Parathyroid adenoma (tissue), 2 donors: ENCODE measurements at regions not wholly inside any gene's neighbourhood (a gene's known extent, or its start where the extent isn't known, plus 50 kb on each side); places are given as distances from the start of the nearest gene placed in this dataset.

ENCODE experiments used
- H2AFZ ChIP-seq: fragments of 300-600 bp; sonication (generic); one replicate; pipeline ENCODE4 v1.7.0; 2017; ENCODE audit warnings: antibody characterized with exemption, mild to moderate bottlenecking
- H3K27ac ChIP-seq: fragments of 300-600 bp; sonication (generic); one replicate; pipeline ENCODE4 v1.7.0; 2017
- H3K27me3 ChIP-seq: fragments of 300-600 bp; sonication (generic); one replicate; pipeline ENCODE4 v1.7.0; 2017; ENCODE audit warnings: low read length; ENCODE audit not compliant: control insufficient read depth, insufficient read depth
- H3K36me3 ChIP-seq: fragments of 300-600 bp; sonication (generic); one replicate; pipeline ENCODE4 v1.7.0; 2017; ENCODE audit warnings: low read length; ENCODE audit not compliant: control insufficient read depth, insufficient read depth
- H3K4me1 ChIP-seq: fragments of 300-600 bp; sonication (generic); one replicate; pipeline ENCODE4 v1.7.0; 2017; ENCODE audit warnings: control low read depth
- H3K4me2 ChIP-seq: fragments of 300-600 bp; sonication (generic); one replicate; pipeline ENCODE4 v1.7.0; 2017; ENCODE audit warnings: low read length
- H3K4me3 ChIP-seq: fragments of 300-600 bp; sonication (generic); one replicate; pipeline ENCODE4 v1.7.0; 2017; ENCODE audit warnings: low read depth, low read length
- H3K79me2 ChIP-seq: fragments of 300-600 bp; sonication (generic); one replicate; pipeline ENCODE4 v1.7.0; 2017; ENCODE audit warnings: control low read depth
- H3K9ac ChIP-seq: fragments of 300-600 bp; sonication (generic); one replicate; pipeline ENCODE4 v1.7.0; 2017; ENCODE audit warnings: mild to moderate bottlenecking
- H3K9me3 ChIP-seq: fragments of 300-600 bp; sonication (generic); one replicate; pipeline ENCODE4 v1.7.0; 2017; ENCODE audit warnings: low read length; ENCODE audit not compliant: control insufficient read depth
- CTCF ChIP-seq: fragments of 300-600 bp; sonication (generic); IDR thresholded peaks from one replicate; pipeline ENCODE4 v1.7.0; 2017; ENCODE audit warnings: antibody characterized with exemption, mild to moderate bottlenecking
- donor health status: primary hyperparathyroidism.

- Histone ChIP-seq H2AFZ (no peak overlapping the region), H3K27me3 (no peaks in the 10 kb centered on the region), H3K36me3 (no peaks in the 10 kb centered on the region), H3K4me3 (no peak overlapping the region), H3K27ac (no peak overlapping the region), H3K79me2 (no peaks in the 10 kb centered on the region), H3K9me3 (no peaks in the 10 kb centered on the region), H3K4me1 (no peaks in the 10 kb centered on the region), H3K4me2 (no peak overlapping the region), H3K9ac (no peak overlapping the region)
- TF ChIP-seq CTCF = no peak
Measured at GRCh38 chr7:131733604-131734003, 177.2 kb upstream of the PODXL start.

DNA sequence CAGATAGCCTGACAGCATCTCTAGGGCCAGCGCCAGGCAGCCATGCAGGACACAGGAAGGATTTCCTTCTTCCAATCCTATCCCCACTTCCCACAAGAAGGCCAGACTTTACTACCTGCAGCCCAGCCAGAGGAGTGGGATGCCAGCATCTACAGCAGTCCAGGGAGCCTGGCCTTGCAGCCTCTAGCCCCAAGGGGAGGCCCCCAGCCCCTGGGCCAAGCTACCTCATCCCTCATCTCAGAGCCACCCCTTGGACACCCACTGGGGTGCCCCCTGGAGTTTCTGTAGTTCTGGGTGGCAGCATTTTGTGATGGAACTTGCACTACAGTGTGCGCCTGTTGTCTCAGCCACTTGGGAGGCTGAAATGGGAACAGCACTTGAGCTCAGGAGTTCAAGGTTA lies 170.8 kb upstream of the PODXL start:
- no peaks in the 10 kb centered on the region for H3K36me3 ChIP-seq

DNA sequence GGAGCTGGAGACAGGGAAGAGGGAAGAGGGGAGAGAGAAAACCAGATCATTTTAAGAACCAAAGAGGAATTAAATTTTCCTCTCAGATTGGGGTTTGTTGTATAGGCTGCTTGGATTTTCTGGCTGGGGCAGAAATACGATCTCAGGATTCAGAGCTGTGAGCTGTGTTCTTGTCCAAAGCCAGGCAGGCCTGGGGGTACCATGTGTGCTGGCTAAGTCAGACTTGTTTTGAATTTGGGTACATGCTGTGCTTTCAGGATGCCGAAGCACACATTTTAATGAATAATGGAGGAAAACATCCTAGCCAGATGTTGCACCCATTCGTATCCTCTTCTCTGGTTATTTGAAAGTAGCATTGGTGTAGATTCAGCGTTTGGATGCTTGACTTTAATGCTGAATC lies 170.3 kb upstream of the PODXL start:
- no peaks in the 10 kb centered on the region for H3K9me3 ChIP-seq
- H3K27ac ChIP-seq = no peak overlapping the region
- no peak overlapping the region for H3K4me3 ChIP-seq
- no peak overlapping the region for H2AFZ ChIP-seq
- H3K9ac ChIP-seq = no peak overlapping the region
- no peaks in the 10 kb centered on the region for H3K27me3 ChIP-seq
- H3K4me2 ChIP-seq = no peak overlapping the region
- TF ChIP-seq CTCF = no peak
- H3K79me2 ChIP-seq = no peaks in the 10 kb centered on the region
- no peaks in the 10 kb centered on the region for H3K4me1 ChIP-seq
- no peaks in the 10 kb centered on the region for H3K36me3 ChIP-seq

More for the DNA sequence above, 170.8 kb upstream of the PODXL start:
- H3K79me2 ChIP-seq = no peaks in the 10 kb centered on the region
- H3K27me3 ChIP-seq = no peaks in the 10 kb centered on the region
- H3K4me3 ChIP-seq = no peak overlapping the region
- H3K4me2 ChIP-seq = no peak overlapping the region
- no peaks in the 10 kb centered on the region for H3K9me3 ChIP-seq
- no peak overlapping the region for H3K9ac ChIP-seq
- H3K4me1 ChIP-seq = no peaks in the 10 kb centered on the region
- no peak for TF ChIP-seq CTCF
- H3K27ac ChIP-seq = no peak overlapping the region
- no peak overlapping the region for H2AFZ ChIP-seq

DNA sequence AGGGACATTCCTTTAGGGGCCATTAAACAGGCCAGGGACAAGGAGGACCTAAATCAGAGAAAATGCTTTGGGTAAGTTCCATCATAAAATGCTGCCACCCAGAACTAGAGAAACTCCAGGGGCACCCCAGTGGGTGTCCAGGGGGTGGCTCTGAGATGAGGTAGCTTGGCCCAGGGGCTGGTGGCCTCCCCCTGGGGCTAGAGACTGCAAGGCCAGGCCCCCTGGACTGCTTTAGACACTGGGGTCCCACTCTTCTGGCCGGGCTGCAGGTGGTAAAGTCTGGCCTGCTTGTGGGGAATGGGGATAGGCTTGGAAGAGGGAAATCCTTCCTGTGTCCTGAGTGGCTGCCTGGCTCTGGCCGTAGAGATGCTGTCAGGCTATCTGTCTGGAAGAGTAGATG lies 169.6 kb upstream of the PODXL start:
- Histone ChIP-seq H3K79me2 (no peaks in the 10 kb centered on the region), H3K27ac (no peak overlapping the region)
- no peak for TF ChIP-seq CTCF

DNA sequence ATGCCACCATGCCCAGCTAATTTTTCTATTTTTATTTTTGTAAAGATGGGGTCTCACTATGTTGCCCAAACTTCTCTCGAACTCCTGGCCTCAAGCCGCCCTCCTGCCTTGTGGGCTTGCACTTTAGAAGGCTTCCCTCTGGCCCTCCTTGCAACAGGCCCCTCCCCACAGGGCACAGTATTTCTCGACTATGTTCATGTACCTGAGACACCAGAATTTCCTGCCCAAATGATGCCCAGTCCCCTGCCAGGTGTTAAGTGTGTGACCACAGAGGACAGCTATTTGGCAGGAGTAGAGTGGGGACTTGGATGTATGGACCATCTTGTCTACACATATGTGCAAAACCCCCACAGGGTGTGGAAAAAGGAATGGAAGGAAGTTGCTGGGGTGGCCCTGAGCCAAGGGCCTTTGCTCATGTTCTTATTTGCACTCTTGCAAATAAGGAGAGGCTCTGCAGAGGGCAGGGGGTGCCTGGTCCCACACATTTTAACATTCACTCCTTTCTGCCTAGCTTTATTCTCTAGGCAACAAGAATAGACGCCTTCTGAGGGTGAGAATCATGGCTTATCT lies 168.4 kb upstream of the PODXL start:
- no peaks in the 10 kb centered on the region for H3K9me3 ChIP-seq
- no peak overlapping the region for H2AFZ ChIP-seq
- TF ChIP-seq CTCF = no peak
- no peak overlapping the region for H3K9ac ChIP-seq
- H3K27ac ChIP-seq = no peak overlapping the region
- no peaks in the 10 kb centered on the region for H3K36me3 ChIP-seq
- no peak overlapping the region for H3K4me3 ChIP-seq
- no peak overlapping the region for H3K4me2 ChIP-seq
- H3K4me1 ChIP-seq = no peaks in the 10 kb centered on the region
- H3K27me3 ChIP-seq = no peaks in the 10 kb centered on the region
- no peaks in the 10 kb centered on the region for H3K79me2 ChIP-seq

More for the DNA sequence above, 169.6 kb upstream of the PODXL start:
- H3K4me1 ChIP-seq = no peaks in the 10 kb centered on the region
- H3K27me3 ChIP-seq = no peaks in the 10 kb centered on the region
- no peaks in the 10 kb centered on the region for H3K9me3 ChIP-seq
- no peak overlapping the region for H3K4me3 ChIP-seq
- H2AFZ ChIP-seq = no peak overlapping the region
- no peak overlapping the region for H3K9ac ChIP-seq
- no peak overlapping the region for H3K4me2 ChIP-seq
- no peaks in the 10 kb centered on the region for H3K36me3 ChIP-seq
